ENCODE measurements at regions not wholly inside any gene's neighbourhood (a gene's known extent, or its start where the extent isn't known, plus 50 kb on each side); places are given as distances from the start of the nearest gene placed in this dataset.

DNA sequence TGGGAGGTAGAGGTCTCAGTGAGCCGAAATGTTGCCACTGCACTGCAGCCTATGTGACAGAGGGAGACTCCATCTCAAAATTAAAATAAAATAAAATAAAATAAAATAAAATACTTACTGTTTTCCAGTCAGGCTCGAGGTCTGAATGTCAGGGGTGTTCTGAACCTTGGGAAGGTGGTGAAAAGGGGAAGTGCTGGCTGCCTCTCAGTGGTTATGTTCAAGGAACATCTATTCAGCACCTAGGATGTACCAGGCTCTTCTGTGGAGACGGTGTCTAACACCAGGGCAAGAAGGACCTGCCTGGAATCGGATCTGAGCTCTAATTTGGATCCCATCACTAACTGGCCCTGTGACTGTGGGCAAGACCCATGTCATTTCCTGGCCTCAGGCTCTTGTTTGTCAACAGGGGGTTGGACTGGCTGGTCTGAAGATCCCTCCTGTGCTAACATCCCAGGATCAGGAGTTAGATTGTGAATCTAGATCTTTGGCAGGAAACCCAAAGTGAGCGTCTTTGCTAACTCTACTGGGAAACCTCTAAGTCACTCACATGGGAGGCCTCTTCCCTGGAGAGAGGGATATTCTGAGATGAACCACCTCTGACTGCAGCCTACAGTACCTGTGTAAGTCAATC lies 63.4 kb upstream of the SIRPG start:
- no peak overlapping the region for H3K4me3 ChIP-seq (ENCODE audit: control insufficient read depth, low read depth, low read length)
- no peak for DNase-seq (ENCODE audit: low read depth)
- TF ChIP-seq, protein P1, sequence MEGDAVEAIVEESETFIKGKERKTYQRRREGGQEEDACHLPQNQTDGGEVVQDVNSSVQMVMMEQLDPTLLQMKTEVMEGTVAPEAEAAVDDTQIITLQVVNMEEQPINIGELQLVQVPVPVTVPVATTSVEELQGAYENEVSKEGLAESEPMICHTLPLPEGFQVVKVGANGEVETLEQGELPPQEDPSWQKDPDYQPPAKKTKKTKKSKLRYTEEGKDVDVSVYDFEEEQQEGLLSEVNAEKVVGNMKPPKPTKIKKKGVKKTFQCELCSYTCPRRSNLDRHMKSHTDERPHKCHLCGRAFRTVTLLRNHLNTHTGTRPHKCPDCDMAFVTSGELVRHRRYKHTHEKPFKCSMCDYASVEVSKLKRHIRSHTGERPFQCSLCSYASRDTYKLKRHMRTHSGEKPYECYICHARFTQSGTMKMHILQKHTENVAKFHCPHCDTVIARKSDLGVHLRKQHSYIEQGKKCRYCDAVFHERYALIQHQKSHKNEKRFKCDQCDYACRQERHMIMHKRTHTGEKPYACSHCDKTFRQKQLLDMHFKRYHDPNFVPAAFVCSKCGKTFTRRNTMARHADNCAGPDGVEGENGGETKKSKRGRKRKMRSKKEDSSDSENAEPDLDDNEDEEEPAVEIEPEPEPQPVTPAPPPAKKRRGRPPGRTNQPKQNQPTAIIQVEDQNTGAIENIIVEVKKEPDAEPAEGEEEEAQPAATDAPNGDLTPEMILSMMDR (conservative IDR thresholded peaks at IDR 0.05; ENCODE audit: control insufficient read depth, insufficient read depth, low read depth, low read length), result no peak

DNA sequence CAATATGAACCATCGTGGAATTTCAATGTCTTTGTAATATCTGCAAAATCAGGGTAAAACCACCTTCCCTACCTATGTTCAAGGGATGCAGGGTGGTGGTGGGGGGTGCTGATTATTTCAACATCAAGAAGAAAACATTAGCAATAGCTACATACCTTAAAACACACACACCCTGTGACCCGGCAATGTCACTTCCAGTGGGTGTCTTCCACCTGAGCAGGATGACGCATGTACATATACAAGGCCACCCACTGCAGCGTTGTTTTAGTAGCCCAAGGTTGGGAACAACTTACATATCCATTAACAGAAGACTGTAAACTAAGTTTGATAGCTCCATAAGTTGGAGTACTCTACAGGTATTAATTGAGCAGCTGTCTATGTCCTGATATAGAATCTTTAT lies 62.6 kb upstream of the SIRPG start:
- H3K4me3 ChIP-seq (ENCODE audit: control insufficient read depth, low read depth, low read length), result no peak overlapping the region
- no peak for DNase-seq (ENCODE audit: low read depth)
- TF ChIP-seq, protein P1 (conservative IDR thresholded peaks at IDR 0.05; ENCODE audit: control insufficient read depth, insufficient read depth, low read depth, low read length), result no peak

DNA sequence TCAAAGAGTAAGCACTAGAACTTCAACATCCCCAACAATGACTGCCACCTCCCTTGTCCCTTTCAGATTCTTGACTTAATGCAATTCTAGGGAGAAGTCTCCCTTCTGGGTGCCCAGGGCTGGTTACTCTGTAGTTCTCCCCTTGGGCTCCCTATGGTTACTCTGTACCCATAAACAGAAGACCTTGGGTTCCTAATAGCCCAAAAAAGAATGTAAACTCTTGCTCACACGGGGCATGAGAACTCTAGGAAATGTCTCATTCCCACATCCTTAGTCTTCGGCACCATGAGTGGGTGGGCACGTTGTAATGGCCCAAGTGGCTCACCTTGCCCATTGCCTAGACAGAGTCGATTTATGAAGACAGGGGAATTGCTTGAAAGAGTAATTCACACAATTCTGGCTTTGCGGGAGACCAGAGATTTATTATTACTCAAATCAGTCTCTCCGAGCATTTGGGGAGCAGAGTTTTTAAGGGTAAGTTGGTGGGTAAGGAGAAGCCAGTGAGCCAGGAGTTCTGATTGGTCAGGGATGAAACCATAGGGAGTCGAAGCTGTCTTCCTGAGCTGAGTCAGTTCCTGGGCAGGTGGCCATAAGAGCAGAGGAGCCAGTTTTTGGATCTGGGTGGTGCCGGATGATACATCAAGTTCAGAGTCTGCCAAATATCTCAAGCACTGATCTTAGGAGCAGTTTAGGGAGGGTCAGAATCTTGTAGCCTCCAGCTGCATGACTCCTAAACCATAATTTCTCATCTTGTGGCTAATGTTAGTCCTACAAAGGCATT lies 61.2 kb upstream of the SIRPG start:
- peak; percentile 98 for DNase-seq (ENCODE audit: low read depth)
- TF ChIP-seq, protein P1 (conservative IDR thresholded peaks at IDR 0.05; ENCODE audit: control insufficient read depth, insufficient read depth, low read depth, low read length), result no peak
- no peak overlapping the region for H3K4me3 ChIP-seq (ENCODE audit: control insufficient read depth, low read depth, low read length)

DNA sequence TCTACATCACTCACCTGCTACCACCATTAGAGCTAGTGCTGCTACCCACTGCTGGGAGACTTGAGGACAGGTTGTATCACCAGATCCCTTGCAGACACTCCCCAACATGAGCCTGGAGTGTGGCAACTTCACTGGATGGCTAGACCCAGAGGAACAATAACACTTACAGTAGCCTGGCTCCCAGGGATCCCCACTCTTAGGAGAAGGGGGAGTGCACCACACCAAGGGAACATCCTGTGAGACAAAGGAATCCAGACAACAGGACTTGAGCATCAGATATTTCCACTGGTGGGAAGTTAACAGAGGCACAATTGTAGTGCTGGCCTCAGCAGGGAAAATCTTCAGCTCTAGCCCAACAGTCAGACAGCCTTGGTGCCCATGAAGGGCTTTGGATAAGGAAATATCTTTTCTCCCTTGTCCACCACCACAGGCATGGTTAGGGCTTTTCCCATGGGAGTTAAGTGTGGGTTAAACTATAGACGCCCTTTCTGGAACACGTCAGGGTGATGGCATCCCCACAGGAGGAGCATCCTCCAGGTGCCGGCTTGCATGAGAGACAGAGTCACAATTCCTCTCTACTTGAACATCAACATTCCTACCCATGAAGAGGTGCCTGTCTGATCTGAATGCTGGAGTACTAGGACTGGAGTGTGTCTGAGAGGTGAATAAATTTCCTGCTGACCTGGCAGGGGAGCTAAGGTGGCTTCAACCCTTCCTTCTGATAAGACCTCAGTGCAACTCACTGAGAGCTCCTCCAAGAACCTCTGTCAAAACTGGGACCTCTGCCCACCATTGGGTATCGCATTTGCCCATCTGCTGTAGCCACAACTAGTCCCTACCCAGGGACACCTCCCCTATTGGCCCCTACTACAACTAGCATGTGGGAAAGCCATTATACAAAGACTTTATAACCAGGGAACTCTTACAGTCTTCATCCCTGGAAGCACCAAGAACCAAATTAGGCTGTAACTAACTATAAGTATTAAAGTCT lies 55.4 kb upstream of the SIRPG start:
- no peak overlapping the region for H3K4me3 ChIP-seq (ENCODE audit: control insufficient read depth, low read depth, low read length)
- no peak for DNase-seq (ENCODE audit: low read depth)
- TF ChIP-seq, protein P1 (conservative IDR thresholded peaks at IDR 0.05; ENCODE audit: control insufficient read depth, insufficient read depth, low read depth, low read length), result no peak

DNA sequence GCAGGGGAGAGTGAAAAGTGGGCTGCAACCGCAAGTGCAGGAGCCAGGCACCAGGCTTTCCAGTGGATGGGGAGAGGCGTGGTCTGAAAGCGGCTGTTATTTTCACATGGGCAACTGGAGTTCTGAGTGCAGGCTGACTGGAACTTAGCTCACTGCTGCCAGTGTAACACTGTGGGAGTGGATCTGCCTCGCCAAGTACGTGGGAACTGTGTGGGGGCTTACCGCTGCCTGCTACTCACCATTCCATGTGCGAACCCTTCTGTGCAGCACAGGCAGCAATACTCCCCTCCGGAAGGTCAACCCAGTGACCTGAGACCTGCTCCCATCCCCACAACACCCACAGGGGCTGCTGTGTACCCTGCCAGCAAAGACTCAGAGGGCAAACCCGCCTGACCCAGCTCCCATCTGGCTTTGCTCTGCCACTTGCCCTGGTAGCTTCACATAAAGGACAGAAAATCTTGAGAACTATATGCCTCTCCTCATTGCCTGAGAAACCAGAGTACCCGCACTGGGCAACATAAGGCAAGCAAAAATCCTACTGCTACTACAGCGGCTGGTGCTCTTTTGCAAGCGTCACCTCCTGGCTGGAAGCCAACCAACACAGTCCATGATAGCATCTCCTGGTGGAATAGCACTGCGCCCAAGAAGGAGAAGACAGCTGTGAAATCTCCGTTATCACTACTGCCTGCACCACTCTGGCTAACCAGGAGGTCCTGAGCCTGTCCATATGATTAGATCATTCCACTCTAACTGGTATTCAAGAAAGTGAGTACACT lies 54.4 kb upstream of the SIRPG start:
- TF ChIP-seq, protein P1 (conservative IDR thresholded peaks at IDR 0.05; ENCODE audit: control insufficient read depth, insufficient read depth, low read depth, low read length), result no peak
- H3K4me3 ChIP-seq (ENCODE audit: control insufficient read depth, low read depth, low read length), result no peak overlapping the region
- no peak for DNase-seq (ENCODE audit: low read depth)

DNA sequence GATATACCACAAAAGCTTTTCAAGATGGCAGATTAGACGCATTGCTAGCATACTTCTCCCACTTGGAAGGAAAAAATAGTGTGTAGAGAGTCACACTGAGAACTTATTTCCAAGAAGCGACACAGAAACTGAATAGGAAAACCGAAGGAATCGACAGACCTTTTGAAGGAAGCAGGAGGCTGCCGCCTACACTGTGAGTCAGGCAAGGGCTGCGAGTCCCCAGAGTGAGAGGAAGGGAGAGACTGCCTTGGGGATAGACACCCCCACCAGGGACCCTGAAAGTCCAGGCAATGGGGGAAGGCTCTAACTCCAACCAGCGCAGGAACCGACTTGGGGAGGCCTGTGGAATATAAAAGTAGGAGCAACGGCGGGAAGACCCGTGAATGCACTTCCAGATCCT lies 53.7 kb upstream of the SIRPG start:
- TF ChIP-seq, protein P1 (conservative IDR thresholded peaks at IDR 0.05; ENCODE audit: control insufficient read depth, insufficient read depth, low read depth, low read length), result no peak

More for the DNA sequence above, 53.7 kb upstream of the SIRPG start:
- no peak for DNase-seq (ENCODE audit: low read depth)
- H3K4me3 ChIP-seq (ENCODE audit: control insufficient read depth, low read depth, low read length), result no peak overlapping the region

Data from fibroblast of mammary gland (primary cell).